HepG2 (cell line): ENCODE measurements at regions not wholly inside any gene's neighbourhood (a gene's known extent, or its start where the extent isn't known, plus 50 kb on each side); places are given as distances from the start of the nearest gene placed in this dataset.

ENCODE experiments used
- ATAC-seq: fragments of 200-7000 bp; cut with Tn5 transposase; 3 replicates; pipeline ENCODE4 v1.9.1; 2020; ENCODE audit warnings: mild to moderate bottlenecking, moderate library complexity
- BruUV-seq: library from RNA; stranded (reverse); fragments of 400-500 nt; replicated peaks from 2 replicates; lab custom pipeline; 2021; lab: Mats Ljungman, UMichigan
- CTCF ChIA-PET: fragments of 300-600 bp; formaldehyde crosslinking; extraction: SDS; loops from one replicate; lab custom pipeline; 2021; ENCODE audit warnings: low total read pairs, inconsistent platforms, low intra/inter-chr PET ratio; lab: Yijun Ruan, JAX
- POLR2A ChIA-PET: fragments of 350-600 bp; sonication (Branson Sonifier 250); formaldehyde crosslinking; loops from one replicate; lab custom pipeline; 2020; ENCODE audit warnings: antibody characterized with exemption, inconsistent platforms; lab: Yijun Ruan, JAX
- DNase-seq: peaks from one replicate; pipeline ENCODE4 v3.0.0-alpha.2; 2015; ENCODE audit warnings: low spot score
- FAIRE-seq: peaks from 3 replicates; lab custom pipeline; 2011; peaks lifted over from hg19 to GRCh38; lab: Jason Lieb, UNC
- H2AFZ ChIP-seq: one replicate; pipeline ENCODE4 v1.6.1; 2011; ENCODE audit warnings: low read length, inconsistent platforms
- H3K27ac ChIP-seq: fragments of 300-600 bp; 3 replicates; pipeline ENCODE4 v1.8.0; 2011; ENCODE audit warnings: mixed run types, mild to moderate bottlenecking, mixed read lengths, low read length, inconsistent platforms; ENCODE audit not compliant: insufficient read depth; ENCODE audit errors: extremely low read length
- H3K27me3 ChIP-seq, 2 experiments: fragments of 200-600 bp in 1 of 2; 2 replicates in 1 of 2; 3 replicates in 1 of 2; pipeline versions ENCODE4 v1.6.0 to v1.8.0; 2011; ENCODE audit warnings: low read length in 2 of 2, mild to moderate bottlenecking in 2 of 2, moderate library complexity in 2 of 2, inconsistent platforms in 1 of 2; ENCODE audit not compliant: insufficient read depth in 2 of 2, control insufficient read depth in 1 of 2
- H3K36me3 ChIP-seq, 2 experiments: fragments of 200-600 bp in 1 of 2; replicated peaks in 1 of 2; 2 replicates in 1 of 2; 3 replicates in 1 of 2; pipeline versions ENCODE4 v1.5.1 to v1.8.0; 2011; ENCODE audit warnings: low read length in 2 of 2, inconsistent platforms in 1 of 2; ENCODE audit not compliant: insufficient read depth in 2 of 2, control insufficient read depth in 1 of 2
- H3K4me1 ChIP-seq: 2 replicates; pipeline ENCODE4 v1.5.1; 2012; ENCODE audit warnings: low read length, inconsistent platforms; ENCODE audit not compliant: insufficient read depth
- H3K4me2 ChIP-seq: 2 replicates; pipeline ENCODE4 v1.6.0; 2011; ENCODE audit warnings: low read depth, low read length, inconsistent platforms
- H3K4me3 ChIP-seq, 3 experiments: fragments of 200-600 bp in 1 of 3; sonication (generic), shearing (Covaris generic) in 1 of 3; replicated peaks in 1 of 3; 2 replicates each; pipeline ENCODE4 v1.5.1; 2011 to 2016; ENCODE audit warnings: low read length in 3 of 3, inconsistent platforms in 2 of 3, low read depth in 2 of 3, mild to moderate bottlenecking in 2 of 3, control low read depth in 1 of 3, mixed read lengths in 1 of 3; ENCODE audit not compliant: insufficient read depth in 1 of 3
- H3K79me2 ChIP-seq: one replicate; pipeline ENCODE4 v1.6.1; 2011; ENCODE audit warnings: low read length, inconsistent platforms; ENCODE audit not compliant: insufficient read depth
- H3K9ac ChIP-seq: 2 replicates; pipeline ENCODE4 v1.6.0; 2011; ENCODE audit warnings: mild to moderate bottlenecking, low read depth, low read length, inconsistent platforms; ENCODE audit not compliant: insufficient read depth
- H3K9me3 ChIP-seq: 2 replicates; pipeline ENCODE4 v1.5.1; 2012; ENCODE audit warnings: mild to moderate bottlenecking, low read length
- H4K20me1 ChIP-seq: 2 replicates; pipeline ENCODE4 v1.6.0; 2011; ENCODE audit warnings: inconsistent platforms, mild to moderate bottlenecking, low read length, moderate library complexity; ENCODE audit not compliant: insufficient read depth
- CENPT ChIP-seq: sonication (generic); formaldehyde crosslinking; IDR thresholded peaks from 2 replicates; pipeline ENCODE4 v1.8.0; 2022; ENCODE audit warnings: low read depth, mild to moderate bottlenecking, moderate library complexity, missing genetic modification reagents
- FOSL1 ChIP-seq: sonication (generic); formaldehyde crosslinking; IDR thresholded peaks from 2 replicates; pipeline ENCODE4 v1.9.0; 2021; ENCODE audit warnings: missing genetic modification reagents, borderline replicate concordance
- FOXA3 ChIP-seq: IDR thresholded peaks from 2 replicates; pipeline ENCODE4 v1.6.1; 2016; ENCODE audit warnings: missing genetic modification reagents, missing compliant biosample characterization
- HNF4A ChIP-seq: sonication (generic); formaldehyde crosslinking; IDR thresholded peaks from 2 replicates; pipeline ENCODE4 v1.4.0; 2020; ENCODE audit warnings: missing genetic modification reagents
- JUN ChIP-seq: sonication (generic); formaldehyde crosslinking; IDR thresholded peaks from 2 replicates; pipeline ENCODE4 v1.4.0; 2020; ENCODE audit warnings: mild to moderate bottlenecking, missing genetic modification reagents
- KMT2B ChIP-seq: IDR thresholded peaks from 2 replicates; pipeline ENCODE4 v1.6.1; 2016; ENCODE audit warnings: missing genetic modification reagents, missing compliant biosample characterization
- TP53 ChIP-seq: sonication (generic); formaldehyde crosslinking; conservative IDR thresholded peaks from 2 replicates; pipeline ENCODE4 v1.4.0; 2020; ENCODE audit warnings: missing genetic modification reagents
- ZNF251 ChIP-seq: sonication (generic); formaldehyde crosslinking; IDR thresholded peaks from 2 replicates; pipeline ENCODE4 v1.9.0; 2021; ENCODE audit warnings: mild to moderate bottlenecking, missing genetic modification reagents
- ZNF567 ChIP-seq: sonication (generic); formaldehyde crosslinking; IDR thresholded peaks from 2 replicates; pipeline ENCODE4 v1.8.1; 2023; ENCODE audit warnings: mild to moderate bottlenecking, missing genetic modification reagents, borderline replicate concordance
- ZNF816 ChIP-seq: sonication (generic); formaldehyde crosslinking; IDR thresholded peaks from 2 replicates; pipeline ENCODE4 v1.8.0; 2022; ENCODE audit warnings: missing genetic modification reagents, mild to moderate bottlenecking, borderline replicate concordance
- ZNF879 ChIP-seq: sonication (generic); formaldehyde crosslinking; IDR thresholded peaks from 2 replicates; pipeline ENCODE4 v1.8.1; 2023; ENCODE audit warnings: missing genetic modification reagents
- WGBS: methylation state at CpG from one replicate; pipeline ENCODE4 v1.1.6; 2017; ENCODE audit warnings: low lambda C conversion rate; 5-methylcytosine and 5-hydroxymethylcytosine counted together
- in situ Hi-C: cut with HindIII; loops from 2 replicates; pipeline ENCODE4 v1.10.0; 2017; ENCODE audit warnings: low pct_unique_long_range_greater_than_20kb; ENCODE audit not compliant: extremely low pct_ligation_motif_present
- intact Hi-C: fragments of 100-400 bp; cut with micrococcal nuclease; formaldehyde crosslinking; loops from one replicate; pipeline ENCODE4 v1.10.0; 2022; ENCODE audit not compliant: unreplicated experiment

DNA sequence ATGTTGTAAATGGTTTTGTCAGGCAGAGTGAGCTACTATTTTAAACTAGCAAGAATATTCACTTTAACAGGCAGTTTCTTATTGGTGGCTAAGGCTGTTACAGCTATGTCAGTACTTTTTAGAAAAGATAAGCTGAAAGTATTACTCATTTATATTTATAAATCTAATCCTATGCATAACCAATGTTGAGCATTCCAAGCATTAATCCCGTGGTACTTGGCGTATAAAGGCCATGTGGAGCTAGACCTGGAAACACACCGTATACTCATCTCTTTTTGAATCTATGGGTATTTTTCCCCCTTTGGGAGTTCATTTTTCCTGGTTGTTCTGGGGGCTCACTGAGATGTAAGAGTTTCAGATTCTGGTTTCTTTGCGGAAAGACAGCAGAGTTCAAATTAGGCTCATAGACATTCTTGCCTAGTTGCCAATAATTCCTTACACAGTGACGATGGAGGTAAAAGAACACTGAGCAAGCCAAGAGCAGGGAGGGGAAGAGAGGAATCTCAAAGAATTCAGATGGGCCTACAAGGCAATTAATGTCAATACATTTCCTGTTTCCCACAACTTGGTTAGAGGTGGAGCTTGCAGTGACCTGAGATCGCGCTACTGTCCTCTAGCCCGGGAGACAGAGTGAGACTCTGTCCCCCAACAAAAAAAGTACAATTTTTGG, 211.5 kb downstream of the SOX4 start:
- Histone ChIP-seq H3K27me3 (peaks cover 0 to 5% of the 10 kb centered on the region in 2 experiments; a peak in 1 of 5 replicates), H3K36me3 (no peaks in the 10 kb centered on the region), H2AFZ (no peak overlapping the region), H3K27ac (no peak overlapping the region), H3K4me1 (no peaks in the 10 kb centered on the region), H3K9me3 (no peaks in the 10 kb centered on the region), H4K20me1 (no peaks in the 10 kb centered on the region), H3K4me3 (no peak overlapping the region), H3K4me2 (no peak overlapping the region)
- BruUV-seq, result no TSS peak
- intact Hi-C loops, result no loop called here
- CTCF ChIA-PET, result no interaction called here
- WGBS, result 78% methylated on average over 8 of the region's 8 CpGs
- FAIRE-seq, result no peak
- POLR2A ChIA-PET, result no interaction called here
- TF ChIP-seq FOSL1 (CRISPR knock-in tag) (no peak), KMT2B (no peak), ZNF251 (CRISPR knock-in tag) (no peak), JUN (CRISPR knock-in tag) (no peak), ZNF879 (CRISPR knock-in tag) (no peak), HNF4A (CRISPR knock-in tag) (no peak), FOXA3 (CRISPR knock-in tag) (no peak), TP53 (CRISPR knock-in tag) (no peak), ZNF567 (CRISPR knock-in tag) (no peak), ZNF816 (CRISPR knock-in tag) (no peak), CENPT (CRISPR knock-in tag) (no peak)
- TF ChIP-seq, all 625 proteins: peak for 0
- no peak for ATAC-seq
- in situ Hi-C loops, result no loop called here
- H3K9ac ChIP-seq, result no peak overlapping the region
- H3K79me2 ChIP-seq, result no peaks in the 10 kb centered on the region
- no peak for DNase-seq
